GM19240 (cell line): ENCODE measurements at regions not wholly inside any gene's neighbourhood (a gene's known extent, or its start where the extent isn't known, plus 50 kb on each side); places are given as distances from the start of the nearest gene placed in this dataset.

Experiments
- DNase-seq: peaks from one replicate; pipeline ENCODE4 v3.0.0; 2011; ENCODE audit warnings: low spot score; ENCODE audit not compliant: insufficient read length

GRCh38 chr21:17981060-17981740 lies 162.0 kb upstream of the C21orf91 start:
- DNase-seq = no peak

- DNase-seq = no peak
These were observed 160.6 kb upstream of the C21orf91 start for GRCh38 chr21:17979763-17980162.

GRCh38 chr21:17978895-17979294 lies 159.7 kb upstream of the C21orf91 start:
- DNase-seq = no peak

- no peak for DNase-seq
These were observed 157.5 kb upstream of the C21orf91 start for GRCh38 chr21:17976691-17977090.

GRCh38 chr21:17976139-17976538 lies 157.0 kb upstream of the C21orf91 start:
- no peak for DNase-seq

GRCh38 chr21:17967319-17967718 lies 148.2 kb upstream of the C21orf91 start:
- DNase-seq = no peak

- DNase-seq = no peak
These were observed 145.6 kb upstream of the C21orf91 start for GRCh38 chr21:17964716-17965115.

- no peak for DNase-seq
These were observed 145.0 kb upstream of the C21orf91 start for GRCh38 chr21:17964199-17964598.

GRCh38 chr21:17950591-17950990 lies 131.4 kb upstream of the C21orf91 start:
- no peak for DNase-seq

- DNase-seq = no peak
These were observed 130.3 kb upstream of the C21orf91 start for GRCh38 chr21:17949421-17949820.

- DNase-seq = no peak
These were observed 128.4 kb upstream of the C21orf91 start for GRCh38 chr21:17947531-17947930.

GRCh38 chr21:17931080-17931479 lies 111.9 kb upstream of the C21orf91 start:
- DNase-seq = no peak

- DNase-seq = no peak
These were observed 110.9 kb upstream of the C21orf91 start for GRCh38 chr21:17930093-17930492.

GRCh38 chr21:17929510-17929909 lies 110.4 kb upstream of the C21orf91 start:
- no peak for DNase-seq

- no peak for DNase-seq
These were observed 106.7 kb upstream of the C21orf91 start for GRCh38 chr21:17925899-17926298.

- DNase-seq = peak; percentile 41
These were observed 105.9 kb upstream of the C21orf91 start for GRCh38 chr21:17925000-17925610.

- DNase-seq = no peak
These were observed 102.7 kb upstream of the C21orf91 start for GRCh38 chr21:17921579-17922530.

GRCh38 chr21:17915976-17916375 lies 96.8 kb upstream of the C21orf91 start:
- no peak for DNase-seq

- no peak for DNase-seq
These were observed 92.5 kb upstream of the C21orf91 start for GRCh38 chr21:17911628-17912027.

- no peak for DNase-seq
These were observed 84.9 kb upstream of the C21orf91 start for GRCh38 chr21:17903929-17904639.

GRCh38 chr21:17903029-17903806 lies 84.1 kb upstream of the C21orf91 start:
- no peak for DNase-seq
